ENCODE measurements at regions not wholly inside any gene's neighbourhood (a gene's known extent, or its start where the extent isn't known, plus 50 kb on each side); places are given as distances from the start of the nearest gene placed in this dataset.
"Not testable (repeated sequence)": the region's sequence is repeated elsewhere in the genome, so short reads cannot be mapped to it uniquely, and the experiment has no call there.

- no peak for DNase-seq (ENCODE audit: low read depth)
Observed at GRCh38 chr12:127582074-127582473, 684.9 kb upstream of the TMEM132C start.

GRCh38 chr12:127583041-127583440 lies 683.9 kb upstream of the TMEM132C start:
- no peak for DNase-seq (ENCODE audit: low read depth)

- DNase-seq (ENCODE audit: low read depth) = no peak
Observed at GRCh38 chr12:127588249-127588648, 678.7 kb upstream of the TMEM132C start.

GRCh38 chr12:127589541-127589940 lies 677.4 kb upstream of the TMEM132C start:
- no peak for DNase-seq (ENCODE audit: low read depth)

GRCh38 chr12:127590868-127591267 lies 676.1 kb upstream of the TMEM132C start:
- no peak for DNase-seq (ENCODE audit: low read depth)

GRCh38 chr12:127592245-127592644 lies 674.7 kb upstream of the TMEM132C start:
- no peak for DNase-seq (ENCODE audit: low read depth)

- DNase-seq (ENCODE audit: low read depth) = no peak
Observed at GRCh38 chr12:127594351-127594970, 672.5 kb upstream of the TMEM132C start.

GRCh38 chr12:127595506-127595905 lies 671.5 kb upstream of the TMEM132C start:
- DNase-seq (ENCODE audit: low read depth) = no peak

- DNase-seq (ENCODE audit: low read depth) = no peak
Observed at GRCh38 chr12:127596891-127597290, 670.1 kb upstream of the TMEM132C start.

- DNase-seq (ENCODE audit: low read depth) = no peak
Observed at GRCh38 chr12:127599436-127599835, 667.5 kb upstream of the TMEM132C start.

GRCh38 chr12:127600211-127600610 lies 666.8 kb upstream of the TMEM132C start:
- no peak for DNase-seq (ENCODE audit: low read depth)

GRCh38 chr12:127606476-127607015 lies 660.4 kb upstream of the TMEM132C start:
- no peak for DNase-seq (ENCODE audit: low read depth)

- no peak for DNase-seq (ENCODE audit: low read depth)
Observed at GRCh38 chr12:127607146-127607725, 659.7 kb upstream of the TMEM132C start.

- DNase-seq (ENCODE audit: low read depth) = not testable (repeated sequence)
Observed at GRCh38 chr12:127608359-127608758, 658.6 kb upstream of the TMEM132C start.

GRCh38 chr12:127613056-127613455 lies 653.9 kb upstream of the TMEM132C start:
- no peak for DNase-seq (ENCODE audit: low read depth)

- no peak for DNase-seq (ENCODE audit: low read depth)
Observed at GRCh38 chr12:127619869-127620734, 646.9 kb upstream of the TMEM132C start.

- DNase-seq (ENCODE audit: low read depth) = no peak
Observed at GRCh38 chr12:127620735-127621355, 646.1 kb upstream of the TMEM132C start.

- no peak for DNase-seq (ENCODE audit: low read depth)
Observed at GRCh38 chr12:127621366-127621765, 645.6 kb upstream of the TMEM132C start.

- DNase-seq (ENCODE audit: low read depth) = no peak
Observed at GRCh38 chr12:127623362-127623761, 643.6 kb upstream of the TMEM132C start.

GRCh38 chr12:127625176-127625771 lies 641.7 kb upstream of the TMEM132C start:
- no peak for DNase-seq (ENCODE audit: low read depth)

- DNase-seq (ENCODE audit: low read depth) = no peak
Observed at GRCh38 chr12:127628645-127629044, 638.3 kb upstream of the TMEM132C start.

Measured in activated T-cell treated with anti-CD3 and anti-CD28 coated beads for 1 hour (primary cell).